ENCODE measurements at regions not wholly inside any gene's neighbourhood (a gene's known extent, or its start where the extent isn't known, plus 50 kb on each side); places are given as distances from the start of the nearest gene placed in this dataset.

- TF ChIP-seq CTCF (conservative IDR thresholded peaks at IDR 0.05): no peak
- no peak for TF ChIP-seq ZFX (IDR thresholded peaks at IDR 0.05)
These were observed 105.8 kb downstream of the ZNF664 start for GRCh38 chr12:124078800-124079199.
